NOMO-1 treated with dmso at 0.1 percent for 144 hours (cell line): ENCODE measurements at regions not wholly inside any gene's neighbourhood (a gene's known extent, or its start where the extent isn't known, plus 50 kb on each side); places are given as distances from the start of the nearest gene placed in this dataset.

Source experiments
- DNase-seq: peaks from one replicate; lab custom pipeline; 2025; ENCODE audit not compliant: unreplicated experiment; lab: John Stamatoyannopoulos, UW

- no peak for DNase-seq
Observed at GRCh38 chr7:72524037-72524436, 111.9 kb upstream of the CALN1 start.

- no peak for DNase-seq
Observed at GRCh38 chr7:72504061-72504706, 92.0 kb upstream of the CALN1 start.

GRCh38 chr7:72503644-72504043, 91.5 kb upstream of the CALN1 start:
- DNase-seq: no peak

DNA sequence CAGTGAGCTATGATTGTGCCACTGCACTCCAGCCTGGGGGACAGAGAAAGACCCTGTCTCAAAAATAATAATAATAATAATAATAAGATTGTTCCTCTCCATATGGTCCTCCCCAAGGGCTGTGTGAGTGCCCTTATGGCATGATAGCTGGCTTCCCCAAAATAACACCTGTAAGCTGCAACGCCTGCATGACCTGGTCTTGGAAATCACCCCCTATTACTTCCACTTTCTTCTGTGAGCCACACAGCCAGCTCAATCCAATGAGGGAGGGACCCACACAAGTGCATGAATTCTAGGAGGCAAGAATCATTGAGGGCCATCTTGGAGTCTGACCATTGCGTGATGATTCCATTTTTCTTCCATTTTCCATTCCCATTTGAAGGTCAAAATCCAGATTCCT, 82.7 kb upstream of the CALN1 start:
- no peak for DNase-seq

DNA sequence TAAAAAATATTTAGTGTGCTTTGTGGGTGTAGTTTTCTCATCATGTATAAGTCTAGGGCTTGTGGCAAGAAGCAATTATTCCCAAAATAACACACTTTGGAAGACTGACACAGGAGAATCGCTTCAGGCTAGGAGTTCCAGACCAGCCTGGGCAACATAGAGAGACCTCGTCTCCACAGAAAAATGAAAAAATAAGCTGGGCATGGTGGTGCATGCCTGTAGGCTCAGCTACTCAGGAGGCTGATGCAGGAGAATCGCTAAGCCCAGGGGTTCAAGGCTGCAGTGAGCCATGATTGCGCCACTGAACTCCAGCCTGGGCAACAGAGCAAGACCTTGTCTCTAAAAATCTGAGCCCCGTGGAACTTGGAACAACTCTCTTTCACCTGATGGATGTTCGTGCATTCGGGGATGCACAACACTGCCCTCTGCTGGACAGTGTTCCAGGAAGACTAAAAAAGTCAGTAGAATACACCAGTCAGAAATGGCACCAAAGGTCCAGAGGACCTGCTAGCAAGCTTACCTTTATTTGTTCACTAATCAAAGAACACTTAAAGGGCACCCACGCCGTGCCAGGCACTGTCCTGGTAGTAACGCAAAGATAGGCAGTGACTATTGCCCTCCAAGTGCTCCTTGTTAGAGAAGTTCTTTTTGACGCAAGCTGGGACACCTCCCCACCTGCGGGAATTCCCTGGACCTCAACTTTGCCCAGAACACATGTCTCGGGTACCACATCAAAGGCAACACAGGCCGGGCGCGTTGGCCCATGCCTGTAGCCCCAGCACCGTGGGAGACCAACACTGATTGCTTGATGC, 81.9 kb upstream of the CALN1 start:
- DNase-seq: peak; percentile 20

DNA sequence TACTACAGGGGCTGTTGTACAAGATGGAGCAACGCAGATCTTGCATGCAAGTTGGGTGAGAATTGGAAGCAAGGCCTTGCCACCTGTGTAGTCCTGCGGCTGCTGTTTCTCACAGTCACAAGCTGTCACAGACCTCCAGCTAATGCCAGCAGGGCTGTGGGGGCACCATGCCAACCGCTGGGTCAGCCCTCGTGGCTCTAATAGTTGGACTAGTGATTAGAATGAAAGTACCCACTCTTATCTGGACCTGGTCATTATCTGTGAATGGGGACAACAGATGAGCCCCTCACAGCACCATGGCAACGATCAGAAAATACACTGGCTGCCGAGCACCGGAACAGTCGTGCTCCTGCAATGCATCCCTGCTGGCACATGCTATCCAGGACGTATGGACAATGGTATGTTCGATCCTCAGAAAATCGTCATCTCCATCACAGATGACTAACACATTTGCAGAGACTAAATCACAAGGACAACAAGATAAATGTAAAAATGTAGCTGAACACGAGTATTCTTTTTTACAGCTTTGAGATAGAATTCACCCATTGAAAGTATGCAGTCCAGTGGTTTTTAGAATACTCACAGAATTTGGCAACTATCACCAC, 80.4 kb upstream of the CALN1 start:
- DNase-seq: no peak

DNA sequence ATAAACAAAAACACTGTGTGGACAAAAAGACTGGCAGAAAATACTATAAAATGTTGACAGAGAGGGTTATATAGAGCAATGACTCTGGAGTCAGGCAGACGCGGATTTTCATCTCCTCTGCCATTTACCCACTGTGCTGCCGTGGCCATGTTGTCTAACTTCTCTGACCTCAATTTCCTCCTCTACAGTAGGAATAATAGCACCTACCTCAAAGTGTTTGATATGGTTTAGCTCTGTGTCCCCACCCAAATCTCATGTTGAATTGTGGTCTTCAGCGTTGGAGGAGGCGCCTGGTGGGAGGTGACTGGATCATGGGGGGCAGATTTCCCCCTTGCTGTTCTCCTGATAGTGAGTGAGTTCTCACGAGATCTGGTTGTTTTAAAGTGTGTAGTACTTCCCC, 78.2 kb upstream of the CALN1 start:
- DNase-seq: no peak

DNA sequence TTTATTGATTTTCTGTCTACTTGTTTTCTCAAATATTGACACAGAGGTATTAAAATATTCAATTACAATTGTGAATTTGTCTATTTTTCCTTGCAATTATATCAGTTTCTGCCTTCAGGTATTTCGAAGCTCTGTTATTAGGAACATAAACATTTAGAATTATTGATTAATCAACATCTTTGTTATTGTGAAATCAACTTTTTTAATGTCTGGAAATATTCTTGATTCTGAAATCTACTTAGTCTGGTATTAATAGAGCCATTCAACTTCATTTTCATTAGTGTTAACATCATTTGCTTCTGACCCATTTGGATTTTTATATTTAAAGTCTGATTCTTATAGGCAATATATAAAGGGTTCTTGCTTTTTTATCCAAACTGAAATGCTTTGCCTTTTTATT, 69.8 kb upstream of the CALN1 start:
- no peak for DNase-seq

DNA sequence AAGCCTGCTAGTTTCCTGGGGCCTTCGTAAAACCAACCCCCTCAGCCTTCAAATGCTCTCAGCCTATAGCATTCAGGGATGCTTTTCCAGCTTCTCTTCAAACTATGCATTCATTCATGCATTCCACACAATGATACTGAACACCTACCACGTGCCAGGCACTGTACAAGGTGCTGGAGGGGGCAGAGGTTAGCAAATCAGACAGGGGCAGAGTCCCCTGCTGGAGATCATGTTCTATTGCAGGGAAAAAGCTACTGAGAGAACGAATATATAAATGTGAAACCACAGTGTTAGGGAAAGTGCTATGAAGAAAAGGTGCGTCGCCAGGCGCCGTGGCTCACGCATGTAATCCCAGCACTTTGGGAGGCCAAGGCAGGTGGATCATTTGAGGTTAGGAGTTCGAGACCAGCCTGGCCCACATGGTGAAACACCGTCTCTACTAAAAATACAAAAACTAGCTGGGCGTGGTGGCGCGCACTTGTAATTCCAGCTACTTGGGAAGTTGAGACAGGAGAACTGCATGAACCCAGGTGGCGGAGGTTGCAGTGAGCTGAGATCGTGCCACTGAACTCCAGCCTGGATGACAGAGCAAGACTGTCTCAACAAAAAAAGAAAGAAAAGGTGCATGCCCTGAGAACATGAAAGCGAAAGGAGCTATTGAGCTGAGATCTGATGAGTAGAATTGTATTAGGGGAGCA, 64.6 kb upstream of the CALN1 start:
- DNase-seq: no peak

DNA sequence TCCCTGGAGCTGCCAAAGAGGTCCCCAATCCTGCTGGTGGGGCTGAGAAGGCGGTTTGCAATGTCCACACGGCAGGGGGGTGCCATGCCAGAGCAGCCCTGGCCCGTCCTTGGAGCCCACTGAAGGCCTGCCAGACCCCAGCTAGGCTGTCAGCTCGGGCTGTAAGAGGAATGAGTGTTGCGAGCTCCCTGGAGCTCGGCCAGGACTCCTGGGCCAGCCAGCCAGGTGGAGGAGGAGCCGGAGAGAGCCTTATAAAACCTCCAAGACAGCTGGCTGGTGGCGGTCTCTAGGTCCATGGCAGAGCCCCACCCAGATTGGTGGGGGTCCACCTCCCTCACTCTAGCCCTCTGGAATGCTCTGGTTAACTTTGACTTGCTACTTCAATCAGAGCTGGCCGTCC, 55.1 kb upstream of the CALN1 start:
- DNase-seq: no peak

DNA sequence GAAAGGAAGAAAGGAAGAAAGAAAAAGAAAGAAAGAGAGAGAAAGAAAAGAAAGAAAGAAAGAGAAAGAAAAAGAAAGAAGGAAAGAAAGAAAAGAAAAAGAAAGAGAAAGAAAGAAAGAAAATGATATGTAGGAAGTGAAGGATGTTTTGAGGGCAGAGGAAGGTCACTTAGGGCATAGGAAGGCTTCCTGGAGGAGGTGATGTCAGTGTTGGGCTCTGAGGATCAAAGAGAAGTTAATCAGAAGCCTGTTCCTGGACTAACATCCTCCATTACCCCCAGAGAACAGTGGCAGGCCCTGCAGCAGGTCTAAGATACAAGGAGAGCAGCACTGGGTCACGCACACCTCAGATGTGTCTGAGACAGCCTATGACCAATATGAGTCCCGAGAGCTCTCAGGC, 54.7 kb upstream of the CALN1 start:
- no peak for DNase-seq

DNA sequence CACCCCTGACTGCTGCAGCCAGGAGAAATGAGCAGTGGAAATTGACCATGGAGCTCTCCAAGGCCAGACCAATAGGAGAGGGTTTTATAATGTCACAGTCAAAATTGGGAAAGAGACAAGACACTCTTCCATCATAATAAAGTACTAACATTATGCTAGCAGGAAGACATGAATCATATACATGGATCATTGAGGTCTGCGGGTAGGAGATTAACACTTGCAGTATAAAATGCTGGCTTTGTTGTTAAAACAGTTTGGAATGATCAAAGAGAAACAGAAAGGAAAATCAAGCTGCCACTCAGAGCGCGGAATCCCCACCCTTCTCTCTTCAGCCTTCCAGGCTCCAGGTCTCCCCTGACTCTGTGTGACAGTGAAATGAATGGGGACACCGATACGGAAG, 53.4 kb upstream of the CALN1 start:
- DNase-seq: no peak

GRCh38 chr7:72462311-72462710, 50.2 kb upstream of the CALN1 start:
- no peak for DNase-seq
